G401 (cell line): ENCODE measurements at regions not wholly inside any gene's neighbourhood (a gene's known extent, or its start where the extent isn't known, plus 50 kb on each side); places are given as distances from the start of the nearest gene placed in this dataset.

Experiments used
- DNase-seq: peaks from one replicate; pipeline ENCODE4 v3.0.0-alpha.2; 2015; ENCODE audit warnings: low spot score
- in situ Hi-C: cut with HindIII; loops from 2 replicates; pipeline ENCODE4 v1.10.0; 2016; ENCODE audit warnings: low sequenced_read_pairs, mixed read lengths

GRCh38 chr1:8184301-8184700, 133.6 kb upstream of the SLC45A1 start:
- no peak for DNase-seq

GRCh38 chr1:8182034-8182761, 135.7 kb upstream of the SLC45A1 start:
- in situ Hi-C loops = no loop called here
- DNase-seq = no peak

More at GRCh38 chr1:8184301-8184700, 133.6 kb upstream of the SLC45A1 start:
- in situ Hi-C loops = no loop called here

- in situ Hi-C loops = no loop called here
- DNase-seq = no peak
These were observed 138.7 kb upstream of the SLC45A1 start for GRCh38 chr1:8179132-8179793.

GRCh38 chr1:8176279-8176678, 141.6 kb upstream of the SLC45A1 start:
- in situ Hi-C loops = no loop called here
- no peak for DNase-seq

- in situ Hi-C loops = no loop called here
- DNase-seq = no peak
These were observed 143.1 kb upstream of the SLC45A1 start for GRCh38 chr1:8174807-8175206.

GRCh38 chr1:8171751-8172464, 145.8 kb upstream of the ERRFI1 start:
- DNase-seq = no peak
- in situ Hi-C loops = no loop called here

- peak; percentile 89 for DNase-seq
- in situ Hi-C loops = no loop called here
These were observed 144.1 kb upstream of the ERRFI1 start for GRCh38 chr1:8170059-8170835.

GRCh38 chr1:8169364-8170058, 143.4 kb upstream of the ERRFI1 start:
- in situ Hi-C loops = no loop called here
- peak; percentile 97 for DNase-seq

GRCh38 chr1:8167936-8168335, 141.8 kb upstream of the ERRFI1 start:
- DNase-seq = no peak
- in situ Hi-C loops = no loop called here

GRCh38 chr1:8166406-8166805, 140.3 kb upstream of the ERRFI1 start:
- peak; percentile 93 for DNase-seq
- in situ Hi-C loops = no loop called here

GRCh38 chr1:8165595-8166360, 139.7 kb upstream of the ERRFI1 start:
- in situ Hi-C loops = no loop called here
- DNase-seq = peak; percentile 63

- in situ Hi-C loops = no loop called here
- DNase-seq = no peak
These were observed 138.6 kb upstream of the ERRFI1 start for GRCh38 chr1:8164670-8165069.

GRCh38 chr1:8163039-8163438, 136.9 kb upstream of the ERRFI1 start:
- no peak for DNase-seq
- in situ Hi-C loops = no loop called here

- in situ Hi-C loops = no loop called here
These were observed 136.1 kb upstream of the ERRFI1 start for GRCh38 chr1:8162168-8162567.

GRCh38 chr1:8161546-8162105, 135.5 kb upstream of the ERRFI1 start:
- in situ Hi-C loops = no loop called here
- DNase-seq = peak; percentile 36

More at GRCh38 chr1:8162168-8162567, 136.1 kb upstream of the ERRFI1 start:
- DNase-seq = peak; percentile 99

- DNase-seq = no peak
- in situ Hi-C loops = no loop called here
These were observed 133.4 kb upstream of the ERRFI1 start for GRCh38 chr1:8159470-8160024.

- no peak for DNase-seq
- in situ Hi-C loops = no loop called here
These were observed 132.9 kb upstream of the ERRFI1 start for GRCh38 chr1:8158995-8159394.

- in situ Hi-C loops = no loop called here
- DNase-seq = no peak
These were observed 131.7 kb upstream of the ERRFI1 start for GRCh38 chr1:8157765-8158164.
